GM21360 (cell line): ENCODE measurements at regions not wholly inside any gene's neighbourhood (a gene's known extent, or its start where the extent isn't known, plus 50 kb on each side); places are given as distances from the start of the nearest gene placed in this dataset.

ENCODE experiments used
- ATAC-seq: cut with Tn5 transposase; IDR thresholded peaks from one replicate; pipeline ENCODE4 v1.9.1; 2021; ENCODE audit warnings: mild to moderate bottlenecking, moderate library complexity; ENCODE audit not compliant: unreplicated experiment

DNA sequence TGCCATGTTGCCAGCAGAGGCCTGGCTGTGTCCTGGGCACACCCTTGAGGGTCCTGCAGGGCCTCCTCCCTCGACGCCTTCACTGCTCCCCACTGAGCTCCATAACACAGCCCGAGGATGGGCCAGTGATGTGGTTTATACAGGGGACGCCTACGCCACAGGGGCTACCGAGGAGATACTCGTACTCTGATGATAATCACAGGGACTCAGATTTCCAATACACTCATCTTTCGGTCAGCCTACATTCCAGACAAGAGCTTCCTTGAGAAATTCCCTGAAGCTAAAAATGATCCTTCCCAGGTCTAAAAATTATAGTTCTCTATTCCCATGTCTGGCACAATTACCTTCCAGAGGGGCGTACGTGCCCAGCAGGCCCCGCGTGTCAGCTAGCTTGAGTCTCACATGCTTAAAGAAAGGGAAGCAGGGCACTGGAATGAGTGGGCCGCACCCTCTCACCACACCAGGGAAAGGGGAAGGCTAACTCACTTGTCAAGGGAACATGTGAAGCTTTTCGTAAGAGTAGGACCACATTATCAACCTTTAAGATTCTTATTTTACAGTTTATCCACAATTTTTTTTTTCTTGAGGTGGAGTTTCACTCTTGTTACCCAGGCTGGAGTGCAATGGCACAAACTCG is 159.5 kb upstream of the NDUFV2 start:
- ATAC-seq, result no peak

DNA sequence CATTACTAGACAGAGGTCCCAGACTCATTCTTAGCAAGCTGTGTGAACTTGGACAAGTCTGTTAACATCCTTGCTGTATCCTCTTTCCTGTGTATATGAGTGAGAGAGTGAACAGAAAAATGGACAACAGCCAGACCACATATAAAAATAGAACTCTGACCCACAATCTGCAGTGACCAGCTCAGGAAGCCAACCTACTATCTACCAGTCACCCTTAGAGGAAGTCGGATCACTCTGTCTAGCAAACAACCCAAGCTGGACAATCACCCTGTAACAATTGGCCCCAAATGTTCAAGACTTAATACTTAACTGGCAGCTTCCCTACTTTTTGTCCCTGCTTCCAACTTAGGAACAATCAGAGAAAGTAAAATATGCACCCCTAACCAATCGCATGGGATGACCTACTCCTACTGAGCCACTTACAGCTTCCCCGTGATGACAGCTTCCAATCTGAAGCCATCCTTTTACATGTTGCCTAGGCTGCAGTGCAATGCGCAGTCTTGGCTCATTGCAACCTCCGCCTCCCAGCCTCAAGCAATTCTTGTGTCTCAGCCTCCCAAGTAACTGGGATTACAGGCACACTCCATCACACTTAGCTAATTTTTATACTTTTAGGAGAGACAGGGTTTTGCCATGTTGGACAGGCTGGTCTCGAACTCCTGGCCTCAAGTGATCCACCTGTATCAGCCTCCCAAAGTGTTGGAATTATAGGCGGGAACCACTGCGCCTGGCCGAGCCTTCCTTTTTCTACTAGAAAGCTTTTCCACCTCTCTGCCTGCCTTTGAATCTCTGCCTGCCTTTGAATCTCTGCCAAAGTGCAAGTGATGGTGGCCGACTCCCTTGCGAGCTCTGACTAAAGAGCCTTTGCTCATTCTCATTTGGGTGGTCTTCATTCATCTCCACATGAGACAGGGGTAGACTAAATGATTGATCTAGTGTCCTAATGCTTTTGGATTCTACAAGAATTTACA is 158.3 kb upstream of the NDUFV2 start:
- ATAC-seq, result no peak

DNA sequence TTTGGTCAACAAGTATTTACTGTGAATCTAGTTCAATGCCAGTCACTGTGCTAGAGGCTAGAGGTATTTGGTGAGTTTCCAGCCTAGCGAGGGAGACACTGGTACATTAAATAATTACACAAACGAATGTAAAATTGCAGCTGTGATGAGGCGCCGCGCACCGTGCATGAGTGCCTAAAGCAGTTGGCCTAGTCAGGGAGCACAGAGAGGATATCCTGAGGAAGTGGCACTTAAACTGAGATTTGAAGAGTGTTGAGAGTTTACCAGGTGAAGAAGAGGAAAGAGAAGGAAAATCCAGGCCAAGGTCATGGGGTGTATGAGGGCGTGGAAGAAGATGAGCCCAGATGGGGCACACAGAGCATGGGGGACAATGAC is 157.6 kb upstream of the NDUFV2 start:
- no peak for ATAC-seq

DNA sequence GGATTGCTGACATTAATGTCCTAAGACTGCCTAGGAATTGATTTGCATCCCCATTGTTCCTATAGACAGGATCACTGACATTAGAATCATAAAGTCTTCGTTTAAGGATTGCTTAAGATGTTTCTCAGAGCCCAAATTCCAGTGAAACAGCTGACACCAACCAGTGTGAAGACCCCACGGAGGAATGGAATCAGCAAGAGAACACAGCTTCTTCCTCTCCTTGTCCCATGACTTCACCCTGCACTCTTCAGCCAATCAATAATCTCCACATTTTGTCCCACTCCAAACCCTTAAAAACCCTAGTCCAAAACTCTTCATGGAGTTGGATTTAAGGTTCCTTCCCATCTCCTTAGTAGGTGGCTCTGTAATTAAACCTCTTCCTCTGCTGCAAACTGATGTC is 157.0 kb upstream of the NDUFV2 start:
- ATAC-seq, result no peak

DNA sequence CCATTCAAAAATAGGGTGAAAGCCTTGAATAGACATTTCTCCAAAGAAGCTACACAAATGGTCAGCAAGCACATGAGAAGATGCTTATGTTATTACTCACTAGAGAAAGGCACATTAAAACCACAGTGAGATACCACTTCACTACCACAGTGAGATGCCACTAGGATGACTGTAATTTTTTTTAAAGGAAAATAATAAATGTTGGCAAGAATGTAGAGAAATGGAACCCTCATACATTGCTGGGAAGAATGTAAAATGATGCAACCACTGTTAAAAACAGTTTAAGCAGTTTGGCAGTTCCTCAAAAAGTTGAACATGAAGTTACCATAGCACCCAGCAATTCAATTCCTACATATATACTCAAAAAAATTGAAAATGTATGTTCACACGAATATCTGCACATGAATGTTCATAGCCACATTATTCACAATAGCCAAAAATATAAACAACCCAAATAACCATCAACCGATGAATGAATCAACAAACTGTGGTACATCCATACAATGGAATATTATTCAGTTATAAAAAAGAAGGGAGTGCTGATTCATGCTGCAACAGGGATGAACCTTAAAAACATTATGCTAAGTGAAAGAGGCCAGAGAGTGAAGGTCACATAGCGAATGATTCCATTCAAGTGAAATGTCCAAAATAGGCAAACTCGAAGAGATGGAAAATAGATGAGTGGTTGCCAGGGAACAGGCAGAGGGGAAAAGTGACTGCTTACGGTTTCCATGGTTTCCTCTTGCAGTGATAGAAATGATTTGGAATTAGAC is 156.2 kb upstream of the NDUFV2 start:
- no peak for ATAC-seq

DNA sequence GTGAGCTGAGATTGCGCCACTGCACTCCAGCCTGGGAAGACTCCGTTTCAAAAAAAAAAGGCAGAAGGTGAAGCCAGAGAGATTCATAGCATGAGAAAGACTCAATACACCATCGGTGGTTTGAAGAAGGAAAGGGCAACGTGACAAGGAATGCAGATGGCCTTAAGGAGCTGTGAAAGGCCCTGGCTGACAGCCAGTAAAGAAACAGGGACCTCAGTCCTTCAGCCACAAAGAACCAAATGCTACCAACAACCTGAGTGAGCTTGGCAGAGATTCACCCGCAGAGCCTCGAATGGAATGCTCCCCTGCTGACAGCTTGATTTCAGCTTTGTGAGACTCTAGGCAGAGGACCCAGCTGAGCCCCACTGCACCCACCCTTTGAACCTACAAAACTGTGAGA is 154.9 kb upstream of the NDUFV2 start:
- ATAC-seq, result no peak

DNA sequence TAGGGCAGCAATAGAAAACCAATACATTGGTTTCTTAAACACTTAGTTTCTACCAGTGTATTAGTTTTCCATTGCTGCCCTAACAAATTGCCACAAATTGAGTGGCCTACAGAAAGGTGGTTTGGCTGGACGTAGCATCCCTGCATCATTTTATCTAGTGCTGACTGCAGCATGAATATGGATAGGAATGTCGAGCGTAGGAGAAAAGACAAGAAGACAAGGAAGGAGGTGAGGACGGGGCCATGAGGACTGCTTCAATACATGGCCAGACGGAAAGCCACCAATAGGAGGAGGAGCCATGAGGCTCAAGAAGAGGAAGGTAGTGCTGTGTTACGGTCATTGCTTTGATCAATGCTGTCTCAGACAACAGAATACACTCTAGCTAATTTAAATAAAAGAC is 154.5 kb upstream of the NDUFV2 start:
- no peak for ATAC-seq

DNA sequence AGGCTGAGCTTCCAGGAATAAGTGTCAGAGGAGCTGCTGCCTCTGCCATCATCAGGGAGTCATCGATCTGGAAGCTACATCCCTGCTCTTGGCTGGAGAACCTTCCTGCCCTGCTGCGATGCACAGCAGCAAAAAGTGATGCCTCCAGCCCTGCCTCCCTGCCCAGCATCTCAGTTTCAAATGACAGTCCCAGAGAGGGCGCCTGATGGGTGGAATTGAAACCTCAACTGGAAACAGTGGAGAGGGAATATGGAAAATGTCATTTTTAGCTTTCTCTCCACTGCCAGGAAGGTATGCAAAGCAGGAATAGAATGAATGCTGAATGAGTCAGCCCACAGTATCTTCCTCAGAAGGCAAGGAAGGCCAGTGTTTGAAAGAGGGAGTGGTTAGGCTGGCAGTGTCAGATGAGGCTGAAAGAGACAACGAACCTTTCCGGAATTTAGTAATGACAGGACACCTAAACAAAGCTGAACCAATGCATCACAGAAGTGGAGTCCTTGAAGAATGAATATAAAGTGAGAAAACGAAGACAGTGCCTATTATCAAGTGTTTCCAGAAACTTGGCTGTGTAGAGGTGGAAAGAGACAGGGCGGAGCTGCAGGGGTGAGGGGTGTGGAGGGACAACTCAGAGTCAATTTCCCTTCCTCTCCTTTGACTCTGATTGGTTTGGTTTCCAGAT is 153.9 kb upstream of the NDUFV2 start:
- ATAC-seq, result no peak

DNA sequence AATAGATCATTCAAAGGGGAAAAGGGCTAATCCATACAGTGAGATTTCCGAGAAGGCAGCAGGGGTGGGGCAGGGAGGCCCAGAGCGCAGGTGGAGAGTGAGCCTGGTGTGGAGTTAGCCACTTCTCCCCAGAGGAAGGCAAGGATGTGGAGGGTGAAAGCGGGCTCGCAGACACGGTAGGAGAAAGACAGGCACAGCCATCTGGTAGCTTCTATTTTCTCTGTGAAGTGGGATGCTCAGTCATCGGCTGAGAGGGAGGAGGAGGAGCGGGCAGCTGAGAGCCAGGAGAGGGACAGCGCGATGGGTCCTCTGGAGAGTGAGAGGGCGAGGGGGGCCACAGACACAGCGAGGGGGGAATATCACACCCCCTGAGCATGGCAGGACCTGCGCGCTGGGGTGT is 153.3 kb upstream of the NDUFV2 start:
- ATAC-seq, result no peak

DNA sequence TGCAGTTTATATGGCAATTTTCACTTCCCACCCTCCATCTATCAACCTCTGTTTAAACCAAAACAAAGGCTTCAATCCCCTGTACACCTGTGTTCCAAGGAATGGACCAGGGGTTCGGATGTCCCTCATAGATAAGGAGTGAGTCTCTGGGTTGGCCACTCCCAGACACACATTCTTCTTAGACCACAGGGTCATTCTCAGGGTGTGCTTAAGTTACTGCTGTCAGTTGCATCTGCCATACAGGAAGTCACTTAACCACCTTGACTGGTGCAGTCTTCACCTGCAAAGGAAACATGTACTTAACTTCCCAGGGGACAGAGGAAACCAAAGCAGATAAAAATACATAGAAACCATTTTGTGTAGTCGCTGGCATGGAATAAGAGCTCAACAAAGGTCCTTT is 151.0 kb upstream of the NDUFV2 start:
- ATAC-seq, result no peak

DNA sequence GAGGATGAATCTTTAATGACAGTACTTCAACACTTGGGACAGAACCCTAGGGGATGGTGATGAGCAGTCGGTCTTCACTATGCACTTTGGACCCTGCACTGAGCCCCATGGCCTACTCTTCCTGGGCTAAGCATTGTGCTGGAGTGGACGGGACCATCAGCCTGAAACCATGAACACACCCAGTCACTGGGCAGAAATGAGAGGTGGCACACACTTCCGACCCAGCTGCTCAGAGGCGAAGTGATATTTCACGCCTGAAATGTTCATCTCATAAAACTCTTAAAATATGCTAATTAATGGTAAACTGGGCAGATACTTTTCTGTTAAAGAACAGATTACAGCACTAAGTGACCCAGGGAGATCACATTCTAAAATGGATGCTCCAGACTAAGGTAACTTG is 150.3 kb upstream of the NDUFV2 start:
- no peak for ATAC-seq

DNA sequence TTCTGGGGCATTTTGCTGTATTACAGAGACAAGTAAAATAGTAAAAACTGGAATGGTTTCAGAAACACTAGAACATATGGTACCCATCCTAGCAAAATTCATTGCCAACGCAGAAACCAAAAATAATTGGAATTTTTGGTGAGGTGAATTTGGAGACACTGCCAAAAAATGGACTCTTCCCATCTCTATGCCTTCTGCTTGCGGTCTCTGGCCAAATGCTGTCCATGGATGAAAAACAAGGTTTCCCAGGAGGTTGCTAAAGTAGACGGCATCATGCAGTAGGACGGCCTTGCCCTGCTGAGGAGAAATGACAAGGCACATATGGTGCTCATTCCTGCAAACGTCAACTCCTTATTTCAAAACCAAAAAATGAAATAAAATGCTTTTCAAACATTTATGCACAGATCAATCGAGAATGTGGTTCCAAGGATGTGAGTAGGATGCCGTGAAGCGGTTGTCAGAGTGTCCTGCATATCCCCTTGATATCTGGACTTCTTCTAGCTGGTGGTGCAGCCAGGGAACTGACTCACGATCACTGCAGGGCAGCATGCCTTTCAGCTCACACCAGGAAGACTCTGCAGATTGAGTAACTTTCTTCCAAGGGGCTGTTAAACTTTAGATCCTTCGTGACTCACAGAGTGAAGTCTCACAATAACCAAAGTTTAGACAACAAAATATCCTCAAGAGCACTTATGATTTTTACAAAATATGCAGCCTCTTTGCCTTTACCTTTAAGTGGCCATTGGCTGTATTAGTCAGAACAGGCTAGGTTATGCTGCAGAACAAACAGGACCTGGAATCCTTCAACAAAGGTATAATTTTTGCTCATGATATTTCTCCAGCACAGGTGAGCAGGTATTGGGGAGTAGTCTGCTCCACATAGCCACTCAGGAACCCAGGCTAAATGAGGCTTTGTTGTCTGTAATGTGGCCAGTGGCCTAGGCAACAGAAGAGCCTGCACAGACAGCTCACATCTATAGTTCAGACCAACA is 149.4 kb upstream of the NDUFV2 start:
- no peak for ATAC-seq

DNA sequence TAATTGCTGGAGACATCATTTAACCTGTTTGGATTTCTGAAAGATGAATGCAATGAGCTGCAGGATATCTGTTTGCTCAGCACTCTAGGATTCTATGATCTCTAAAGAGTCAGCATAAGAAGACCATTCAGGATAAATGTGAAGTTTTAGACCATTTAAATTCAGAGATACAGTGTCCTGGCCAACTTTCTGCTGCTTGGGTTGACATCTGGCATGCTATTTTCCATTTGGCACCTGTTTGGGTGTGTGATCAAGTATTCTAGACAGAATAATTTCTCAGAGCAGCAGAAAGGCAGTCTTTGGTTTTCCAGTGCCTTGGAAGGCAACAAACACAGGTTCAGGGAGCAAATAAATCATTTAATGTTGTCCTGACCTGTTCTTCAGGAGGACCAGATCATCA is 144.8 kb upstream of the NDUFV2 start:
- no peak for ATAC-seq

DNA sequence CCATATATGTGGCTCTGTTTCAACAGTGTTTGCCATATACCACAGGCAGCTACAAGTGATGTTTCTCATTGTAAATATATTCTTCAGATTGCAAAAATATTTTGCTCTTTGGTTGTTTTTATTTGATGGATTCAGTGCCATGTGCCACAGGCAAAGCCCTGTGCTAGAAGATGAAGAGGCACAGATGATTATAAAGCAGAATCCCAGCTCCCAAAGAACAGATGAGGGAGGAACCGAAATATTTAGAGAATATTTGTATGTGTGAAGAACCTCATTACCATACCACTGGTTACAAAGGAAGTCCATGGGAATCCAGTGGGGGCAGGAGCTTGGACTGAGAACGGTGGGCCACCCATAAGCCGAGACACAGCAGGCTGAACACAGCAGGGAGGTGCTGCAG is 143.8 kb upstream of the NDUFV2 start:
- ATAC-seq, result no peak

DNA sequence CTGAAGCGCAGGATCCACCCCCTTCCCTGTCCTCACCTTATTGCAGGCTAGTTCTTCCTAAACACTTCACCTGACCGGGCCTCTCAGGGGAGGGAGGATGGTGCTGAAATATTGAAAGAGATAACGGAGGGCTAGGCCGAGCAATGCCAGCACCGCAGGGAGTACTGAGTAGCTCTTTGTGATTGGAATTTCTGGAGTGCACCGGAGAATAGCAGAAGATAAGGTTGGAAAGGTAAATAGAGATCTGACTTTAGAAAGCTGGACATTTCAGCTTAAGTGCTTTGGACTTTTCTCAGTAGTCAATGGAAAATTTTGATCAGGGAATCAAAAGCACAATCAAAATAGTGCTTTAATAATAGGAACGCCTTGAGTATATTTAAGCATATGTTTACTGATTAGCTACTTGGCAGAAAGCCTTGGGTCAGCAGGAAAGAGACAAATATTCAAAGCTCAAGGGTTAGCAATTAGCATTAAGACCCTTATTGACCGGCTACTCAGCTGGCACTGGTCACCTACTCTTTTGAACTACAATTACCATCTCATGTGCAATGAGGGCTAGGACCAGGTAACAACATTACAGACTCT is 142.9 kb upstream of the NDUFV2 start:
- ATAC-seq, result no peak

DNA sequence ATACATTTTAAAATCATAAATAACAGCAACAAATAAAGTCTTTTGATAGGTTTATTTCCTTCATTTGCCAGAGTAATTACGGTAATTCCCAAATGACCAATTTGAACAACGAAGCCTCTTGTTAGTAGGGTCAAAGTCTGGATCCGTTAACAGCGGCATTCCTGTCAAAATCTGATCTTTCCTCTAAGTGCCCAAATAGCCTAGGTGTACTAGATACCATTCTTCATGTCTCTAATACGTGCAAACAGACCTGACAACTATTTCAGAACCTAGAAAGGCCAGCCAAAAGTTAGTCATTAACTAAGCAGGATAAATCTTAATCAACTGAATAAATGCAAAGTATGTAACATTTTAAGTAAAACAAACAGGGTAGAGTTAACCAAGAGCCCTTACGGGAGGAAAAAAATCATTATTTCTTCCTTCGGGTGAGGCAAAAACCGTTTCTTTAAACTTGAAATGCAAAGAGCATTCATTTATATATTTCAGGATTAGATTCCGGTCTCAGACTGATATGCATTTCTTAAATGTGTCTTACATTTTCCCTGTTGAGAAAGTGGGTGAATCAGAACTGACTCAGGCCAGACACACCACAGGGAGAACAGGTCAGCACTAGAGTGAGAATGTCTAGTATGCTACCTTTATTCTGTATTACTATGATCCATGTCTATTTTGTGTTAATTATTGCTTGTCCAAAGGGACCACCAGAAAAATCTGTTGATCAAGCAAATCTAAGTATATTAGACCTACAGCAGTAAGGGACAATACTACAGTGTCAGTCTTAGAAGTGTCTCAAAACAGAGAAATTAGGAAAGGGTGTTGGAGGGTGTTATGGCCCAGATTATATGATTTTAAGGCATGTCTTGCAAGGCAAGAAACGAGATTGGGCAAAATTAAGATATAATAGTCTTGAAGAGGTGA is 141.5 kb upstream of the NDUFV2 start:
- no peak for ATAC-seq

DNA sequence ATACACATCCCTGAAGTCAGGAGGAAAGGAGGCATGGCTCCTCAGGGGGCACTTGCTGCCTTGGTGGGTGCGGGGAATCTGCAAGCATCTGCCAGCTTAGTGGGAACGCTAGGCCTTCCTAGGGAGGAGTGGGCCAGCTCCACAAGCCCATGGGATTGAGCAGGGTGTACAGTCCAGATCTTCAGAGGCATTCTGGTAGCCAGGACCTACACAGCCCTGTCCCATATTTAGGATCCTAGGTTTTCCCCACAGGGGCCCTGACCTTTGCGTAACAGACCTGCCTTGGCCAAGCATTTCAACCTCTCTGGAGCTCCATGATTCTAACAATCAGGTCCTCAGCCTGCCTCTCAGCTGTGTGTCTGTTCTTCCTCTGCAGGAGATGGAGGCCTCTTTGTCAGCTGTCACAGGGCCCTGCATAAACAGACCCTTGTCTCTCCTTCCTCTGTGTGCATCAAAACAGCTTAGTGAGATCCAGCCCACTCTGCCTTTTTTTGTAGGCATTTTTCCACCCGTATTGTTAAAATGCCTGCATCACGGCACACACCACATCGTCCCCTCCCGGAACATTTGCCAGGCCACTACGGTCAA is 140.2 kb upstream of the NDUFV2 start:
- ATAC-seq, result no peak
